ENCODE measurements at regions not wholly inside any gene's neighbourhood (a gene's known extent, or its start where the extent isn't known, plus 50 kb on each side); places are given as distances from the start of the nearest gene placed in this dataset.
"Not testable (repeated sequence)": the region's sequence is repeated elsewhere in the genome, so short reads cannot be mapped to it uniquely, and the experiment has no call there.

DNA sequence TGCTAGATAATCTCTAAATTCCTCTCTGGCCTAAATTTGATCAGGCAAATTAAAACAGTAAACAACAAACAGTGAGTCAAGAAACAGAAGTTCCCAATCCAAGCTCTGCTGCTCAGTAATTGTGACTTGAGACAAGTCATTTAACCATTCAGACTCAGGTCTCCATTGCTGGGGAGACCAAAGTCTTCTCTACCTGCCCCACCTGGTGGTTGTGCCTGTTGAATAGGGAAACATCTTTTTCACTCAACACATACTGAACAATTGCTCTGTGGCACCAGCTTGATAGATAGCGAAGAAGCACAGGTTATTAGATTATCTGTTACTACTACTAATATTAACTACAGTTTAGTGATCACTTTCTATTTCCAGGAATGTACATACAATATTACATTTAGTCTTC is 112.1 kb upstream of the EOLA2 start:
- no peak for DNase-seq (ENCODE audit: extremely low spot score, insufficient read length, low read depth)
- FAIRE-seq, result no peak

DNA sequence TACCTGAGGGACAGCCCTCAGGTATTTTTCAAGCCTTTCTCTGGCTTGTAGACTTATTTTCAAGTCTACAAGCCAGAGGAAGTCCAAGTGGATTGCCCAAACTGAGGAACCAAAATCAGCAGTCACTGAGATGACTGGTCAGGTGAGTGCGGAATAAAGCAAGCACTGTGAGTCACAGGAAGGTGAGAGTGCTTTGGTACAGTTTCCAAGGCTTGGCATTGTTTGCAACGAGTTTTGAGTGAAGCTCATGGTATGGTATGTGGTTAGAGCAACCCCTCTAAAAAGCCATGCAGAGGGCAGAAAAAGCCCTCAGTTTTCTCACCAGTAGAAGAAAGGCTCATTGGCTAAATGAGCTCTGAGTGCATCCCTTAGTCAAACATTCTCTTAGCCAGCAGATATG is 112.8 kb upstream of the EOLA2 start:
- no peak for DNase-seq (ENCODE audit: extremely low spot score, insufficient read length, low read depth)
- FAIRE-seq, result no peak

DNA sequence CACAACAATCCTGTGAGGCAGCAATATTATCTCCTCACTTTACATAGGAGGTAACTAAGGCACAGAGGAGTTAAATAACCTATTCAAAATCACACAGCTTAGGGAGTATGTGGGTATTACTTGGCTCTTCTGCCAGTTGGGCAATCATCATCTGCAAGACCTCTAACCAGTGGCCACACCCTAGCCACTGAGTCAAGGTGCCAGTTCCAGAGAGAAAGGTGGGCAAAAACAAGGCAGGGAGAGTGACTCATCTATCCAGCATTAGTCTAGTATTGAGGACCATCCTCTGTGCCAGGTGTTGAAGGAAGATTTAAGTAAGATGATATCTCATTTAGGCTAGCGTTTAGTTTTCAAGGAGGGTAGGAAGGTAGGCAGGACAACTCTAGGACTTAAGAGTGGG is 113.9 kb upstream of the EOLA2 start:
- FAIRE-seq, result no peak
- no peak for DNase-seq (ENCODE audit: extremely low spot score, insufficient read length, low read depth)

DNA sequence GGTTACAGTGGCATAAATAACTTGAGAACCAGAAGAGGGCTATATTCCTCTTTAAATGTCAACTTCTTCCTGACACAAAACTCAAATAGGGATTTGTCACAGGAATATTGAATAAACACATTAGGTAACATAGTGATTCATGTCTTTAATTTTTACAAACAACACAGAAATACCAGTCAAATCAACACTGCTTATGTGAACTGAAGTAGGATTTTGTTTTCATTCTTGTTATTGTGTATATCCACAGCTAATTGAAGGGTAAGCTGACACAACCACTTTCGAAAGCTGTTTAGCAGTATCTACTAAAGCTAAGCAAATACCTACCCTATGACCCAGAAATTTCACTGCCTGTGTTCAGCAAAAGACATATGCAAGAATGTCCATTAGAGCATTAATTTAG is 120.4 kb upstream of the EOLA2 start:
- FAIRE-seq, result no peak
- DNase-seq (ENCODE audit: extremely low spot score, insufficient read length, low read depth), result no peak

DNA sequence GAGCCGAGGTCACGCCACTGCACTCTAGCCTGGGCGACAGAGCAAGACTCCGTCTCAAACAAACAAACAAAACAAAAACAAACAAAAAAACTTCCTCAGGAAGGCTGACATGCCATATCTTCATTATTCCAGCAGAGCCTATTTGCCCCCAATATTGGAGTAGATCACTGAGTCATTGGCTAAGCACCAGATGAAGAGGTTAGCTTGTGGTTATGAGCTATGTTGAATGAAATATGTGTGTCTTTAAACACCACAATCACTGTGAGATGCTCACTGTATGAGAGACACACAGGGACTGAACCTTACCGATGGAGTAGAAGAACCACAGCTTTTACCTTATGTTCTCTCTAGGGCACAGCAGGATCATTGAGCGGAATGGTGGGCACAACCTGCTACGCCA is 122.1 kb upstream of the EOLA2 start:
- no peak for DNase-seq (ENCODE audit: extremely low spot score, insufficient read length, low read depth)
- FAIRE-seq, result no peak

GRCh38 chrX:150062292-150063137 is 124.2 kb upstream of the EOLA2 start:
- no peak for DNase-seq (ENCODE audit: extremely low spot score, insufficient read length, low read depth)
- FAIRE-seq, result no peak

DNA sequence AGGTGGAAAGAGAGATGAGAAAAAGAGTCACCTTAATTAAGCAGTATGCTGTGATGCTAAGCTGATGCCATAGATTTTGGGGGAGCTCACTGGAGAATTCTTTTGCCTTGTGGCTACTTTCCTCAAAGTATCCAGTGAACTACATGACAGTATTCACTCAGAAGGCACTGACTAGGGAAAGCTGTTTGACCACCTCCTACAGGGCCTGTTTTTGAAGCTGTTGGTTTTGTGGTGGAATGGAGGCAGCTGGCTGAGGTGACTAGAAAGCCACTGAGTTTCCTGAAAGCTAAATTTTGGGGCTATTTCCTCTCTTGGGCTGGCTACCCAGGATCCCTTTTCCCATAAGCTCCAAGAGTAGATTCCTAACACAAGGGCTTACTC is 124.8 kb upstream of the EOLA2 start:
- no peak for FAIRE-seq

GRCh38 chrX:150063674-150064073 is 125.4 kb upstream of the EOLA2 start:
- no peak for DNase-seq (ENCODE audit: extremely low spot score, insufficient read length, low read depth)
- no peak for FAIRE-seq

More for the DNA sequence above, 124.8 kb upstream of the EOLA2 start:
- no peak for DNase-seq (ENCODE audit: extremely low spot score, insufficient read length, low read depth)

- no peak for DNase-seq (ENCODE audit: extremely low spot score, insufficient read length, low read depth)
- FAIRE-seq, result no peak
Measured at GRCh38 chrX:150074175-150074574, 135.9 kb upstream of the EOLA2 start.

DNA sequence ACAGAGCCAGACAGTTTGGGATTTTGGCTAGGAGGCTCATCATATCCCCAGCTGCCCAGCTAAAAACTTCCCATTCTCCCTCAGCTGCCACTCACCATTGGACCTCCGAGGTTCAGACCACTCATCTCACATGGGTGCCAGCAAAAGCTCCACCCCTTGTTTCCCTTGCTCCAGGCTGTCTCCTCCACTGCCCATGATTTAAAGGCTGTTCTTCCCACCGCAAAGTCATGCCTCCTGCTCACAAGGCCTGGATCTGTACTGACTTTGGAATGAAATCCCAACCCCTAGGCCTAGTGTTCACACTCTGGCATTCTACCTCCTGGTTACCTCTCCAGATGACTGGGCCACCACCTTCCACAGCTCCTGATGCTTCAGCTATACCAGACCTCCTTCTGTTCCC is 142.2 kb upstream of the EOLA2 start:
- DNase-seq (ENCODE audit: extremely low spot score, insufficient read length, low read depth) (no peak), FAIRE-seq (no peak)

GRCh38 chrX:150081076-150081475 is 142.8 kb upstream of the EOLA2 start:
- DNase-seq (ENCODE audit: extremely low spot score, insufficient read length, low read depth) (no peak), FAIRE-seq (no peak)

GRCh38 chrX:150084496-150085229 is 146.4 kb upstream of the EOLA2 start:
- FAIRE-seq (no peak), DNase-seq (ENCODE audit: extremely low spot score, insufficient read length, low read depth) (no peak)

GRCh38 chrX:150085881-150086280 is 147.6 kb upstream of the EOLA2 start:
- no peak for FAIRE-seq
- no peak for DNase-seq (ENCODE audit: extremely low spot score, insufficient read length, low read depth)

GRCh38 chrX:150086371-150086770 is 148.1 kb upstream of the EOLA2 start:
- FAIRE-seq (no peak), DNase-seq (ENCODE audit: extremely low spot score, insufficient read length, low read depth) (no peak)

- FAIRE-seq (no peak), DNase-seq (ENCODE audit: extremely low spot score, insufficient read length, low read depth) (no peak)
Measured at GRCh38 chrX:150087612-150088011, 149.3 kb upstream of the EOLA2 start.

GRCh38 chrX:150088042-150088441 is 149.8 kb upstream of the EOLA2 start:
- FAIRE-seq, result no peak
- DNase-seq (ENCODE audit: extremely low spot score, insufficient read length, low read depth), result no peak

- no peak for DNase-seq (ENCODE audit: extremely low spot score, insufficient read length, low read depth)
- no peak for FAIRE-seq
Measured at GRCh38 chrX:150088766-150089518, 150.7 kb upstream of the EOLA2 start.

DNA sequence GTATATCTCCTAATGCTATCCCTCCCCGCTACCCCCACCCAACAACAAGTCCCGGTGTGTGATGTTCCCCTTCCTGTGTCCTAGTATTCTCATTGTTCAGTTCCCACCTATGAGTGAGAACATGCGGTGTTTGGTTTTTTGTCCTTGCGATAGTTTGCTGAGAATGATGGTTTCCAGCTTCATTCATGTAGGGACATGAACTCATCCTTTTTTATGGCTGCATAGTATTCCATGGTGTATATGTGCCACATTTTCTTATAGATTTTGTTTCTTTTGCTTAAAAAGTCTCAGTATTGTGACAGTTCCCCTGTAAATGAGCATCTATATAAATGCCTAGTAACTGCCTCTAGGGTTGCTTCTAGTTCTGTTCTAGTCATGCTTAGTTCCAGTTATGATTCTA is 153.0 kb upstream of the EOLA2 start:
- not testable (repeated sequence) for FAIRE-seq

DNA sequence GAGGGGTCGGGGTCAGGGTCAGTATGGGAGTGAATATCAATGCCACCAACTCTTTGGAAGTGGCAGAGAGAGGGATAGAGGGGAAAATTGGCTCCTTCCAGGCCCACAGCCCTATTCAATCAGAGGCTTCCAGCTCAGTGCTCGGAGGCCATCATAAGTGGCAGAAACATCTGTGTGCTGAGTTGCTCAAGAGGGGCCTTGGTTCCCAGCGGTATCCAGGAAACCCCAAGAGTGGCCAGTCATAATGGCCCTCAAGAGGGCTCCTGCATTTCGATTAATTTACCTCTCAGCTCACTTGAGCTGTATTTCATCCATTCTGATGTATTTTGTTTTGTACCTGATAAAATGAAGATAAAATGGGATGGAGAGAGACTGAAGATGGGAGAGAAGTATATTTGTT is 154.3 kb upstream of the EOLA2 start:
- DNase-seq (ENCODE audit: extremely low spot score, insufficient read length, low read depth) (no peak), FAIRE-seq (no peak)

More for the DNA sequence above, 153.0 kb upstream of the EOLA2 start:
- DNase-seq (ENCODE audit: extremely low spot score, insufficient read length, low read depth), result not testable (repeated sequence)

DNA sequence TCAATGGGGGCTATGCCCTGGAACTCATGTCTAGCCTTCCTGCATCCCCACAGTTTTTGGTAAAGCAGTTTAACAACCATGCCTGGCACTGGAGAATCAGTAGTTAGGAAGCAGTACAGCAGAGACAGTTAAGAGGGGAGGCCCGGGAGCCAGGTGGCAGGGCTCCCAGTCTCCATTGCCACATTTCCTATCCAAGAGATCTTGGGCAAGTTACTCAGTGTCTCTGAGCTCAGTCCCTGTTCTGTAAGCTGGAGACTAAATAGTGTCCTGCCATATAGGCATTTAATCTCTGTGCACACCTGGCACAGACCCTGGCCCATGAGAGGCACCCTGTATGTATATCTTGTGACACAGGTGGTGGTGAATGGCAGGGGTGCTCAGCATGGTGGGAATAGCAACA is 156.1 kb upstream of the EOLA2 start:
- no peak for FAIRE-seq
- DNase-seq (ENCODE audit: extremely low spot score, insufficient read length, low read depth), result no peak

GRCh38 chrX:150094996-150095395 is 156.7 kb upstream of the EOLA2 start:
- DNase-seq (ENCODE audit: extremely low spot score, insufficient read length, low read depth) (no peak), FAIRE-seq (no peak)

All from GM18507 (cell line).